PC-9 (cell line): ENCODE measurements at regions not wholly inside any gene's neighbourhood (a gene's known extent, or its start where the extent isn't known, plus 50 kb on each side); places are given as distances from the start of the nearest gene placed in this dataset.

ENCODE experiments used
- BruUV-seq: library from RNA; stranded (reverse); fragments of 400-500 nt; replicated peaks from 2 replicates; lab custom pipeline; 2021; lab: Mats Ljungman, UMichigan
- CTCF ChIA-PET: fragments of 300-600 bp; sonication (Branson Sonifier 250); formaldehyde crosslinking; loops from one replicate; lab custom pipeline; 2022; ENCODE audit warnings: antibody characterized with exemption; lab: Charles Lee
- POLR2A ChIA-PET: fragments of 300-600 bp; sonication (Branson Sonifier 250); formaldehyde crosslinking; loops from one replicate; lab custom pipeline; 2022; ENCODE audit warnings: antibody characterized with exemption; ENCODE audit not compliant: unreplicated experiment; lab: Charles Lee
- DNase-seq, 2 experiments: peaks; one replicate each; pipeline versions ENCODE4 v3.0.0 to v3.0.0-alpha.2; 2015 to 2022; ENCODE audit warnings: mixed read lengths in 1 of 2
- H2AFZ ChIP-seq: fragments of 200-600 bp; sonication (generic); 2 replicates; pipeline ENCODE4 v1.8.1; 2017; ENCODE audit warnings: antibody characterized with exemption
- H3F3A ChIP-seq: fragments of 200-600 bp; sonication (generic); 2 replicates; pipeline ENCODE4 v1.8.1; 2017; ENCODE audit warnings: antibody characterized with exemption, mild to moderate bottlenecking, low read depth; ENCODE audit not compliant: insufficient read depth
- H3K27ac ChIP-seq: fragments of 200-600 bp; sonication (generic); 2 replicates; pipeline ENCODE4 v1.6.1; 2016; ENCODE audit warnings: mixed run types
- H3K27me3 ChIP-seq: fragments of 200-600 bp; sonication (generic); 2 replicates; pipeline ENCODE4 v1.6.1; 2016; ENCODE audit warnings: low read depth, mixed run types; ENCODE audit not compliant: insufficient read depth
- H3K36me3 ChIP-seq: fragments of 200-600 bp; sonication (generic); 2 replicates; pipeline ENCODE4 v1.6.1; 2016; ENCODE audit warnings: low read depth, mixed run types
- H3K4me1 ChIP-seq: fragments of 200-600 bp; sonication (generic); replicated peaks from 2 replicates; pipeline ENCODE4 v1.6.1; 2016; ENCODE audit warnings: mixed run types; ENCODE audit not compliant: insufficient read depth
- H3K4me2 ChIP-seq: fragments of 200-600 bp; sonication (generic); 2 replicates; pipeline ENCODE4 v1.6.1; 2017; ENCODE audit warnings: mixed run types
- H3K4me3 ChIP-seq: fragments of 200-600 bp; sonication (generic); 2 replicates; pipeline ENCODE4 v1.6.1; 2016; ENCODE audit warnings: mixed run types
- H3K79me2 ChIP-seq: fragments of 200-600 bp; sonication (generic); 2 replicates; pipeline ENCODE4 v1.6.1; 2017; ENCODE audit warnings: low read depth, mixed run types
- H3K9me2 ChIP-seq: fragments of 200-600 bp; sonication (generic); 2 replicates; pipeline ENCODE4 v1.8.1; 2017; ENCODE audit warnings: mild to moderate bottlenecking; ENCODE audit not compliant: insufficient read depth
- H3K9me3 ChIP-seq: fragments of 200-600 bp; sonication (generic); 2 replicates; pipeline ENCODE4 v1.8.1; 2016; ENCODE audit warnings: low read depth; ENCODE audit not compliant: insufficient read depth
- H4K20me1 ChIP-seq: fragments of 200-600 bp; sonication (generic); 2 replicates; pipeline ENCODE4 v1.8.1; 2017; ENCODE audit not compliant: insufficient read depth
- CTCF ChIP-seq: fragments of 200-600 bp; sonication (generic); conservative IDR thresholded peaks from 2 replicates; pipeline ENCODE4 v1.6.1; 2017; ENCODE audit warnings: mixed run types, antibody characterized with exemption, mild to moderate bottlenecking, moderate library complexity
- EZH2 ChIP-seq: fragments of 200-600 bp; sonication (generic); IDR thresholded peaks from 2 replicates; pipeline ENCODE4 v1.8.0; 2017; ENCODE audit warnings: antibody characterized with exemption, low read depth
- intact Hi-C: fragments of 100-400 bp; cut with micrococcal nuclease; formaldehyde crosslinking; loops from one replicate; pipeline ENCODE4 v1.10.0; 2022; ENCODE audit not compliant: unreplicated experiment

- no TSS peak for BruUV-seq
Measured at GRCh38 chr3:38949994-38950393, 101.8 kb downstream of the SCN11A start.

GRCh38 chr3:38940394-38940793, 111.3 kb downstream of the SCN11A start:
- H3K27ac ChIP-seq = no peak overlapping the region
- H3K4me2 ChIP-seq = no peak overlapping the region
- ChIA-PET CTCF (no interaction called here), POLR2A (no interaction called here)
- H2AFZ ChIP-seq = no peak overlapping the region
- H3K79me2 ChIP-seq = no peaks in the 10 kb centered on the region
- H3K9me3 ChIP-seq = no peaks in the 10 kb centered on the region
- H3K9me2 ChIP-seq = no peaks in the 10 kb centered on the region
- BruUV-seq = no TSS peak
- no peaks in the 10 kb centered on the region for H3F3A ChIP-seq
- peaks cover 3% of the 10 kb centered on the region; the same call in 1 of the 2 replicates for H3K27me3 ChIP-seq
- H4K20me1 ChIP-seq = no peaks in the 10 kb centered on the region
- no peaks in the 10 kb centered on the region for H3K4me1 ChIP-seq
- no peaks in the 10 kb centered on the region for H3K36me3 ChIP-seq
- TF ChIP-seq EZH2 = no peak
- TF ChIP-seq CTCF = no peak
- intact Hi-C loops = no loop called here
- H3K4me3 ChIP-seq = no peak overlapping the region
- no peak for DNase-seq

More at GRCh38 chr3:38949994-38950393, 101.8 kb downstream of the SCN11A start:
- TF ChIP-seq EZH2 = no peak
- no peak for TF ChIP-seq CTCF
- no peak overlapping the region for H3K4me3 ChIP-seq
- H2AFZ ChIP-seq = no peak overlapping the region
- no peaks in the 10 kb centered on the region for H4K20me1 ChIP-seq
- CTCF ChIA-PET = no interaction called here
- H3K4me1 ChIP-seq = no peaks in the 10 kb centered on the region
- H3K9me3 ChIP-seq = no peaks in the 10 kb centered on the region
- no peak overlapping the region for H3K27ac ChIP-seq
- H3K36me3 ChIP-seq = no peaks in the 10 kb centered on the region
- H3K27me3 ChIP-seq = 0 out of 2 replicates have a peak, but pooled peaks cover 15% of the 10 kb centered on the region
- DNase-seq = no peak
- intact Hi-C loops = no loop called here
- no peaks in the 10 kb centered on the region for H3K9me2 ChIP-seq
- H3K4me2 ChIP-seq = no peak overlapping the region
- no peaks in the 10 kb centered on the region for H3F3A ChIP-seq
- POLR2A ChIA-PET = no interaction called here
- H3K79me2 ChIP-seq = no peaks in the 10 kb centered on the region

GRCh38 chr3:38925351-38925750, 109.3 kb upstream of the SCN10A start:
- Histone ChIP-seq H3K4me3 (no peak overlapping the region), H3K79me2 (no peaks in the 10 kb centered on the region), H3F3A (no peaks in the 10 kb centered on the region), H3K27ac (no peak overlapping the region), H3K9me3 (no peaks in the 10 kb centered on the region), H2AFZ (no peak overlapping the region), H3K27me3 (no peaks in the 10 kb centered on the region; the same call in none of the 2 replicates), H3K9me2 (no peaks in the 10 kb centered on the region), H3K4me2 (no peak overlapping the region), H3K4me1 (no peaks in the 10 kb centered on the region), H4K20me1 (no peaks in the 10 kb centered on the region), H3K36me3 (no peaks in the 10 kb centered on the region)
- ChIA-PET CTCF (no interaction called here), POLR2A (no interaction called here)
- DNase-seq = no peak
- no TSS peak for BruUV-seq
- intact Hi-C loops = no loop called here
- no peak for TF ChIP-seq CTCF
- TF ChIP-seq EZH2 = no peak
